ENCODE measurements at regions not wholly inside any gene's neighbourhood (a gene's known extent, or its start where the extent isn't known, plus 50 kb on each side); places are given as distances from the start of the nearest gene placed in this dataset.

DNA sequence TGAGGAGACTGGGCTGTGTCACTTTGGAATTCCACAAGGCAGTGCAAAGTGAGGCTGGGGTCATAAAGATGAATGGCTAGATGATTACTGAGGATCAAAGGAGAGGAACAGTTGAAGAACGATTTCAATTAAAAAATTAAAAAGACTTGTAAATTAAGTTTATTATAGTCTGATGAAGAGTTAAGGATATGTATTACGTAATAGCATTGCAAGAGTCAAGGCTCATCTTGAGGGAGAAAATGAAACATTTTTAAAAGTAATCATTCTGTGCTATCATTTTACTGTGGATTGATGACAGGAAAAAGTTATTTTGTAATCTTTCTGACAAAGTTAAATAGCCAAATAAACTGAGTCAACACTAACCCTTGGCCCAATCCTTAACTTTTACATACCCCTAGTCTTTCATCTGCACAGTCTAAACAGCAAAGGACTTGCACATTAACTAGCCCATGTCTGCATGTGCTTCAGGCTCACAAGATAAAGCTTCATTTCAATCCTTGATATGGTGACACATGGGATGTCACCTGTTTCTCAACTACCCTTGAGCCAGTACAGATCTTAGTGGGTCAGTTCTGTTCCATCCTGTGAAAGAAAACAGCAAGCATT, 465.5 kb upstream of the CTSO start:
- TF ChIP-seq, protein P1, sequence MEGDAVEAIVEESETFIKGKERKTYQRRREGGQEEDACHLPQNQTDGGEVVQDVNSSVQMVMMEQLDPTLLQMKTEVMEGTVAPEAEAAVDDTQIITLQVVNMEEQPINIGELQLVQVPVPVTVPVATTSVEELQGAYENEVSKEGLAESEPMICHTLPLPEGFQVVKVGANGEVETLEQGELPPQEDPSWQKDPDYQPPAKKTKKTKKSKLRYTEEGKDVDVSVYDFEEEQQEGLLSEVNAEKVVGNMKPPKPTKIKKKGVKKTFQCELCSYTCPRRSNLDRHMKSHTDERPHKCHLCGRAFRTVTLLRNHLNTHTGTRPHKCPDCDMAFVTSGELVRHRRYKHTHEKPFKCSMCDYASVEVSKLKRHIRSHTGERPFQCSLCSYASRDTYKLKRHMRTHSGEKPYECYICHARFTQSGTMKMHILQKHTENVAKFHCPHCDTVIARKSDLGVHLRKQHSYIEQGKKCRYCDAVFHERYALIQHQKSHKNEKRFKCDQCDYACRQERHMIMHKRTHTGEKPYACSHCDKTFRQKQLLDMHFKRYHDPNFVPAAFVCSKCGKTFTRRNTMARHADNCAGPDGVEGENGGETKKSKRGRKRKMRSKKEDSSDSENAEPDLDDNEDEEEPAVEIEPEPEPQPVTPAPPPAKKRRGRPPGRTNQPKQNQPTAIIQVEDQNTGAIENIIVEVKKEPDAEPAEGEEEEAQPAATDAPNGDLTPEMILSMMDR (IDR thresholded peaks at IDR 0.05) = no peak
- TF ChIP-seq POLR2A (IDR thresholded peaks at IDR 0.05) = no peak
